Thoracic aorta (tissue), 2 donors: ENCODE measurements at regions not wholly inside any gene's neighbourhood (a gene's known extent, or its start where the extent isn't known, plus 50 kb on each side); places are given as distances from the start of the nearest gene placed in this dataset.

ENCODE experiments used
- ATAC-seq: fragments of 150-250 bp; one replicate; pipeline ENCODE4 v1.8.0; 2017; ENCODE audit warnings: low read depth; ENCODE audit not compliant: insufficient number of reproducible peaks, low FRiP score
- DNase-seq: peaks from one replicate; pipeline ENCODE4 v3.0.0-alpha.2; 2020; ENCODE audit warnings: low spot score
- H3K27ac ChIP-seq, 2 donors: fragments of 200-600 bp; sonication (generic); 1 replicate in 1 of 2; 2 replicates in 1 of 2; pipeline ENCODE4 v1.5.1; 2016; ENCODE audit warnings: mild to moderate bottlenecking in 2 of 2, moderate library complexity in 2 of 2
- H3K27me3 ChIP-seq: fragments of 200-600 bp; sonication (generic); replicated peaks from 2 replicates; pipeline ENCODE4 v1.6.0; 2016; ENCODE audit warnings: mild to moderate bottlenecking; ENCODE audit not compliant: insufficient read depth
- H3K36me3 ChIP-seq: fragments of 200-600 bp; sonication (generic); one replicate; pipeline ENCODE4 v1.5.1; 2016
- H3K4me1 ChIP-seq, 2 donors: fragments of 200-600 bp; sonication (generic); 1 replicate in 1 of 2; 2 replicates in 1 of 2; pipeline versions ENCODE4 v1.5.1 to v1.6.0; 2016; ENCODE audit warnings: low read depth in 2 of 2, mild to moderate bottlenecking in 1 of 2; ENCODE audit not compliant: control insufficient read depth in 1 of 2
- H3K4me3 ChIP-seq: fragments of 200-600 bp; sonication (generic); 2 replicates; pipeline ENCODE4 v1.5.1; 2016; ENCODE audit warnings: mild to moderate bottlenecking
- H3K9me3 ChIP-seq: fragments of 200-600 bp; sonication (generic); 2 replicates; pipeline ENCODE4 v1.5.1; 2016
- CTCF ChIP-seq: fragments of 200-600 bp; sonication (generic); IDR thresholded peaks from one replicate; pipeline ENCODE4 v1.5.1; 2019; ENCODE audit warnings: antibody characterized with exemption

GRCh38 chr7:84362828-84363227, 168.2 kb upstream of the SEMA3A start:
- Histone ChIP-seq H3K4me1 (no peaks in the 10 kb centered on the region), H3K9me3 (no peaks in the 10 kb centered on the region), H3K27ac (no peak overlapping the region), H3K4me3 (no peak overlapping the region), H3K36me3 (no peaks in the 10 kb centered on the region), H3K27me3 (no peaks in the 10 kb centered on the region)
- no peak for ATAC-seq
- TF ChIP-seq CTCF, result no peak
- no peak for DNase-seq

DNA sequence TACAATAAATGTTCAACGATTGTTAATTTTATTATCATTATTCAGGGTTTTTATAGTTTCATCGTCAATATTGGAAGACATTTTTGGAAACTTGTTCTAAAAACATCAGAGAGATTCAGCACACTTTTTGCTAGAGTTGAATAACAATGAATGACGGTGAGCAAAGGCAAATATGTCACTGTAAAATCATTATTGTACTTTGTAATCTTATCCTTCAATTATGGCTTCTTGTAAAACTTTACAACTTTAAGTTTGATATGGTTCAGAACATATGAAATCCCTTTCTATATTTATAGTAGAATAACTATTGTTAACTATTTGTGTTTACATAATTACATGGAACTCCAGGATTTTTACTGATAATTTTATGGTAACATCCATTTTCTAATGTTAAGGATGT, 167.8 kb upstream of the SEMA3A start:
- Histone ChIP-seq H3K27me3 (no peaks in the 10 kb centered on the region), H3K36me3 (no peaks in the 10 kb centered on the region), H3K9me3 (no peaks in the 10 kb centered on the region), H3K4me3 (no peak overlapping the region), H3K27ac (no peak overlapping the region), H3K4me1 (no peaks in the 10 kb centered on the region)
- TF ChIP-seq CTCF, result no peak
- ATAC-seq, result no peak
- no peak for DNase-seq

DNA sequence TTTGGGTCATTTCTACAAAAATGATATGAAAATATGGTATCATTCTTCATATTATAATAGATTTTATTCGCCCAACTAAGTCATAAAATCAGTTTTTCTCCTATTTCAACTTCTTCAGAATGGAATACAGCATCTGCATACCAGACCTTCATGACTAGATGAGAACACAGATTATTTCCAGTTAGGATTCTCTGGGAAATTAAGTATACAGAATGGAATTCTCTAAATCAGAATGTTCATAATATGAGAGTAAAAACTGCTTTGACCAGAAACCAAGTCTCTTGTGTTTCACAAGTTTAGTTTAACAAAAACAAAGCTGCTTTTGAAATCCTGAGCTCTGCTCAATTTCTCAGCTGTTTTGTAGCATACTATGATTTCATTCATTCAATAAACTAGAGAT, 160.3 kb upstream of the SEMA3A start:
- ATAC-seq (no peak), DNase-seq (no peak)
- H3K27ac ChIP-seq, result no peak overlapping the region
- no peaks in the 10 kb centered on the region for H3K4me1 ChIP-seq
- no peaks in the 10 kb centered on the region for H3K9me3 ChIP-seq
- no peak for TF ChIP-seq CTCF
- no peak overlapping the region for H3K4me3 ChIP-seq
- no peaks in the 10 kb centered on the region for H3K36me3 ChIP-seq
- H3K27me3 ChIP-seq, result no peaks in the 10 kb centered on the region

DNA sequence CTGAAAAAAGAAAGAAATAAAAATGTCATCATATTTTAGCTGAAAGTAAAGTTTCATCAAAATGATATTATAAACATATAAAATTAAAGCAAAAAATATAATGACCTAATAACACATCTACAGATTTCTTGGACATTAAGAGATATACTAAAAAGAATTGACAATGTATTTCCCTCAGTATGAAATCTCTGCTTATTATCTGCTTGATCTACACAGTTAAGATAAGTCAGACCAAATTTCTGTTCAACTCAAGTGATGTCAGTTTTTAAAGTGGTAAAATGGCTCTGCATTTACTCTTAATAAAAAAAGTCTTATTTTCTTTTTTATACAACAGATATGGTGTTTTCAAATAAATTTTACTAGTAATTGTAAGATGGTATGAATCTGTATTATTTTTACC, 159.4 kb upstream of the SEMA3A start:
- TF ChIP-seq CTCF, result no peak
- no peaks in the 10 kb centered on the region for H3K27me3 ChIP-seq
- DNase-seq (no peak), ATAC-seq (no peak)
- no peak overlapping the region for H3K27ac ChIP-seq
- no peaks in the 10 kb centered on the region for H3K36me3 ChIP-seq
- H3K9me3 ChIP-seq, result no peaks in the 10 kb centered on the region
- no peak overlapping the region for H3K4me3 ChIP-seq
- H3K4me1 ChIP-seq, result no peaks in the 10 kb centered on the region

DNA sequence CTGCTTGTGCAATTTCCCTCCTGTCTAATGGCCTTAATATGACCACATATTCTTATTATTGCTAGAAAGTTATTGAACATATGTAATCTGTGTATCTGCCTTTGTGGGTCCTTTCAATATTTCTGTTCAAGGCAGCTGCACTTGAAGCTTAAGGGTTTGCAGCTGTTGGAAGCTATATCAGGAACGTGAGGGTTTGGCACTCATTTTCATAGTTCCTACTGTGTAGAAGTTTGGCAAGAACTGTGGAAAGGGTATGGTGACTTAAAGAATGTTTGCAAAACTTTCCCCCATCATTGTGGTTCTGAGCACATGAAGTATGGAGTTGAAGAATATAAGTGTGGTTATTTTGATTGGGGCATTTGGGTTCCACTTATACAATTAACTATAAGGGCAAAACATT, 144.7 kb upstream of the SEMA3A start:
- Histone ChIP-seq H3K9me3 (no peaks in the 10 kb centered on the region), H3K27ac (no peak overlapping the region), H3K36me3 (no peaks in the 10 kb centered on the region), H3K4me3 (no peak overlapping the region), H3K27me3 (no peaks in the 10 kb centered on the region), H3K4me1 (no peaks in the 10 kb centered on the region)
- no peak for ATAC-seq
- DNase-seq, result no peak
- no peak for TF ChIP-seq CTCF
